ENCODE measurements at regions not wholly inside any gene's neighbourhood (a gene's known extent, or its start where the extent isn't known, plus 50 kb on each side); places are given as distances from the start of the nearest gene placed in this dataset.

DNA sequence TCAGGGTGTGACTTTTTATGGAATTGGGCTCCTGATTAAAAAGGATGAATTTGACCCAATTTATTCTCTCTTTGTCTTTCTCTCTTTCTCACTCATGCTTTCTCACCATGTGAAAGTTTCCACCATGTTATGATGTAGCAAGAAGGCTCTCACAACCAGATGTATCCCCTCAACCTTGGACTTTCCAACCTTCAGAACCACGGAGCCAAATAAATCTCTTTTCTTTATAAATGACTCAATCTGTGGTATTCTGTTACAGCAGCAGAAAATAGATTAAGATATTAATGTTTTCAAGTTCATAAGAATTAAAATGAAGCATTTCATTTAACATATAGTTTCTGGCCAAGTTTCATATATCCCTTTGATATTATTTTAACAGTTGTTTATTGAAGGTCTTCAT, 698.5 kb downstream of the TRAM1L1 start:
- H3K9me3 ChIP-seq, result no peaks in the 10 kb centered on the region
- TF ChIP-seq POLR2A (IDR thresholded peaks at IDR 0.05), result no peak
- TF ChIP-seq, protein P1, sequence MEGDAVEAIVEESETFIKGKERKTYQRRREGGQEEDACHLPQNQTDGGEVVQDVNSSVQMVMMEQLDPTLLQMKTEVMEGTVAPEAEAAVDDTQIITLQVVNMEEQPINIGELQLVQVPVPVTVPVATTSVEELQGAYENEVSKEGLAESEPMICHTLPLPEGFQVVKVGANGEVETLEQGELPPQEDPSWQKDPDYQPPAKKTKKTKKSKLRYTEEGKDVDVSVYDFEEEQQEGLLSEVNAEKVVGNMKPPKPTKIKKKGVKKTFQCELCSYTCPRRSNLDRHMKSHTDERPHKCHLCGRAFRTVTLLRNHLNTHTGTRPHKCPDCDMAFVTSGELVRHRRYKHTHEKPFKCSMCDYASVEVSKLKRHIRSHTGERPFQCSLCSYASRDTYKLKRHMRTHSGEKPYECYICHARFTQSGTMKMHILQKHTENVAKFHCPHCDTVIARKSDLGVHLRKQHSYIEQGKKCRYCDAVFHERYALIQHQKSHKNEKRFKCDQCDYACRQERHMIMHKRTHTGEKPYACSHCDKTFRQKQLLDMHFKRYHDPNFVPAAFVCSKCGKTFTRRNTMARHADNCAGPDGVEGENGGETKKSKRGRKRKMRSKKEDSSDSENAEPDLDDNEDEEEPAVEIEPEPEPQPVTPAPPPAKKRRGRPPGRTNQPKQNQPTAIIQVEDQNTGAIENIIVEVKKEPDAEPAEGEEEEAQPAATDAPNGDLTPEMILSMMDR (IDR thresholded peaks at IDR 0.05), result no peak
- no peak for TF ChIP-seq POLR2AphosphoS5 (IDR thresholded peaks at IDR 0.05; ENCODE audit: insufficient read depth in 1 of 2, low read depth in 1 of 2)
- intact Hi-C loops (cut with DNase I), result no loop called here

DNA sequence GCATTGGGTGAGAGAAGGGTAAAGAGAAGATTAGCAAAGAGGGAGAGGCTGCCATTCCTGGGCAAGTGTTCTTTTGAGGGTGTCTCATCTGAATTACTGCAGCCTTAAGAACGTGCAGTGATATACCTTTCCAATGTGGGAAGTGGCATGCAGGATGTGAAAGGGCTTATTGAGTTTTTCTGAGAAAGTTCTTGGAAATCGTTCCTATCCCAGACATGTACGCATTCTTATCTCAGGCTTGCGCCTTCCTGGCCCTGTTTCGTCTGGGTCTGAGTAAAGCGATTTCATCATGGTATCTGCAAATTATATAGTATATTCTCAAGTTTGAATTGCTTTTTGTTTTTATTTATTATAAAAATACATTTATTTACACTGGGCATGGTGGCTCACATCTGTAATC, 699.8 kb downstream of the TRAM1L1 start:
- no peaks in the 10 kb centered on the region for H3K36me3 ChIP-seq
- no peak for DNase-seq (ENCODE audit: extremely low spot score in 2 of 2)
- TF ChIP-seq POLR2AphosphoS5 (IDR thresholded peaks at IDR 0.05; ENCODE audit: insufficient read depth in 1 of 2, low read depth in 1 of 2), result no peak
- no peak for TF ChIP-seq POLR2A (IDR thresholded peaks at IDR 0.05)
- TF ChIP-seq, protein P1 (IDR thresholded peaks at IDR 0.05), result no peak
- intact Hi-C loops (cut with DNase I), result no loop called here
- no peaks in the 10 kb centered on the region for H3K9me3 ChIP-seq
- H3K4me1 ChIP-seq, result no peaks in the 10 kb centered on the region
- no peak overlapping the region for H3K4me3 ChIP-seq
- no peaks in the 10 kb centered on the region for H3K27me3 ChIP-seq
- H3K27ac ChIP-seq, result no peak overlapping the region

More for the DNA sequence above, 698.5 kb downstream of the TRAM1L1 start:
- DNase-seq (ENCODE audit: extremely low spot score in 2 of 2), result no peak
- no peak overlapping the region for H3K27ac ChIP-seq
- H3K4me3 ChIP-seq, result no peak overlapping the region
- no peaks in the 10 kb centered on the region for H3K27me3 ChIP-seq
- H3K36me3 ChIP-seq, result no peaks in the 10 kb centered on the region
- H3K4me1 ChIP-seq, result no peaks in the 10 kb centered on the region

DNA sequence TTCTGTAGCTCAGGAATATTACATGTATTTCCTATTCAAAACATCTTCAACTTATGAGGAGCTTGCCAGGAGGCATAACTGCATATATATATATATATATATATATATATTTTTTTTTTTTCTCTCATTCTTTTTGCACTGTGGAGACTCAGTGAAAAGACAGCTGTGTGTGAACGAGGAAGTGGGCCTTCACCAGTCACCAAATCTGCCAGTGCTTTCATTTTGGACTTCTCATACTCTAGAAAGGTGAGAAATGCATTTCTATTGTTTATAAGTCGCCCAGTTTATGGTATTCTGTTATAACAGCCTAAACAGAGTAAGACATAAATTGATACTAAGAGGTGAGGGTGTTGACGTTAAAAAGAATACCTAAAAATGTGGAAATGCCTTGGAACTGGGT, 710.6 kb downstream of the TRAM1L1 start:
- H3K27me3 ChIP-seq, result no peaks in the 10 kb centered on the region
- no peak overlapping the region for H3K27ac ChIP-seq
- H3K4me1 ChIP-seq, result no peaks in the 10 kb centered on the region
- no peak for DNase-seq (ENCODE audit: extremely low spot score in 2 of 2)
- no peaks in the 10 kb centered on the region for H3K36me3 ChIP-seq
- no peak for TF ChIP-seq POLR2A (IDR thresholded peaks at IDR 0.05)
- intact Hi-C loops (cut with DNase I), result no loop called here
- H3K9me3 ChIP-seq, result no peaks in the 10 kb centered on the region
- no peak overlapping the region for H3K4me3 ChIP-seq

DNA sequence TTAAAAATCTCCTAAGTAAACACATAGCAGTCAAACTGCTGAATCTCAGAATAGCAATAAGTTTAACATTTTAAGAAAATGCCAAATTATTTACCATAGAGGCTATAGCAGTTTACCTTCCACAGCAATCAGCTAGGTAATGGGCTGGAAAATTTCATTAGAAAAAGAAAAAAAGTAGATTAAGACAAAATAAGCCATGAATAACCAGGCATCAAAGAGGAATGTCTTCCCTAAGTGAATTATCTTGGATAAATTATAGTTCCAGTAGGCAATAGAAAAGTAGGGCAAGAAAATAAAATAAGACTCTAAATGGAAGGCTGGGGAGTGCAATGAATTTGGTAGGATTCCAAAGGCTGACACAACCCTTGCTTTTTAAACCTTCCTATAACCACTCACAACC, 722.8 kb downstream of the TRAM1L1 start:
- Histone ChIP-seq H3K9me3 (no peaks in the 10 kb centered on the region), H3K4me3 (no peak overlapping the region), H3K36me3 (no peaks in the 10 kb centered on the region), H3K4me1 (no peaks in the 10 kb centered on the region), H3K27ac (no peak overlapping the region), H3K27me3 (no peaks in the 10 kb centered on the region)
- DNase-seq (ENCODE audit: extremely low spot score in 2 of 2), result no peak
- TF ChIP-seq, protein P1 (IDR thresholded peaks at IDR 0.05), result no peak
- no peak for TF ChIP-seq POLR2A (IDR thresholded peaks at IDR 0.05)
- TF ChIP-seq POLR2AphosphoS5 (IDR thresholded peaks at IDR 0.05; ENCODE audit: insufficient read depth in 1 of 2, low read depth in 1 of 2), result no peak
- intact Hi-C loops (cut with DNase I), result no loop called here

DNA sequence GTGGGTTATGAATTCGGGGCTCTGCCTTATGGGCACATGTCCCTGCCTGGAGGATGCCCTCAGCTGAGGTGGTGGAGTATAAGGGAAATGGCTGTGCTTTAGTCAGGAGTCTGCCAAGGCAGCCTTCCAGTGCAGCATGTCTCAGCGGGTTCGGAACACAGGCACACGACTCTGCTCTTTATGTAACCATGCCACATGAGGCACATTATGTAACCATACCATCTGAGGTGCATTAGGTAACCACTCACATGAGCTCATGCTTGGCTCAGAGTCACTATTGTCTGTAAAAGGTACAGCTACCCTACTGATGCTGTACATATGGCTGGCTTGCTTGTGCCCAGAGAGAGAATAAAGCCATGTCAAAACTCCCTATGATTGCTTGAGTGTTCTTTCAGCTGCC, 723.6 kb downstream of the TRAM1L1 start:
- no peaks in the 10 kb centered on the region for H3K36me3 ChIP-seq
- no peaks in the 10 kb centered on the region for H3K9me3 ChIP-seq
- no peak for DNase-seq (ENCODE audit: extremely low spot score in 2 of 2)
- no peak overlapping the region for H3K4me3 ChIP-seq
- TF ChIP-seq, protein P1 (IDR thresholded peaks at IDR 0.05), result no peak
- TF ChIP-seq POLR2A (IDR thresholded peaks at IDR 0.05) (no peak), POLR2AphosphoS5 (IDR thresholded peaks at IDR 0.05; ENCODE audit: insufficient read depth in 1 of 2, low read depth in 1 of 2) (no peak)
- H3K27me3 ChIP-seq, result no peaks in the 10 kb centered on the region
- no peak overlapping the region for H3K27ac ChIP-seq
- intact Hi-C loops (cut with DNase I), result no loop called here
- no peaks in the 10 kb centered on the region for H3K4me1 ChIP-seq

Data from vagina (tissue), 2 donors.